ENCODE measurements at regions not wholly inside any gene's neighbourhood (a gene's known extent, or its start where the extent isn't known, plus 50 kb on each side); places are given as distances from the start of the nearest gene placed in this dataset.

- no peak for DNase-seq (ENCODE audit: low read depth)
- H3K4me3 ChIP-seq (ENCODE audit: low read depth, low read length) = no peak overlapping the region
- in situ Hi-C loops (cut with HindIII; ENCODE audit: low sequenced_read_pairs) = no loop called here
- no peak for TF ChIP-seq CTCF (IDR thresholded peaks at IDR 0.05; ENCODE audit: low read depth, low read length, missing control alignments)
Observed at GRCh38 chr9:107875571-107875980, 386.0 kb upstream of the KLF4 start.

- H3K4me3 ChIP-seq (ENCODE audit: low read depth, low read length) = no peak overlapping the region
- no peak for TF ChIP-seq CTCF (IDR thresholded peaks at IDR 0.05; ENCODE audit: low read depth, low read length, missing control alignments)
- no peak for DNase-seq (ENCODE audit: low read depth)
- in situ Hi-C loops (cut with HindIII; ENCODE audit: low sequenced_read_pairs) = no loop called here
Observed at GRCh38 chr9:107874591-107875369, 385.2 kb upstream of the KLF4 start.

DNA sequence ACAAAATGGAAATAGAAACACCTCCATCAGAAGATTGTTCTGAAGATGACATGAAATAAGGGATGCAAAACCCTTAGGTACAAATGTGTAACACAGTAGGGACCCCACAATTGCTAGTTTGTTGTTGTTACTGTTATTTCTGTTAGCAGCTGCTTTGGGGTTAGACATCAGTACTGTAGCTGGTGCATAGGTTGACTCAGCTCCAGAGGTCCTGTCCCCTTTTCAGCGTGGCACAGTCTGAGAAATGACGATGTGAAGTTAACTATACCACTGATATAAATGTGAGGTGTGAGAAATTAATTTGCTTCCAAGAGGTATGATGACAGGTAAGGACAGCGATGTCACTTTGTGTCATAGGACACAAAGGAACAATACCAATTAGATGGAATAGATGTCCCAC is 384.6 kb upstream of the KLF4 start:
- TF ChIP-seq CTCF (IDR thresholded peaks at IDR 0.05; ENCODE audit: low read depth, low read length, missing control alignments) = no peak
- no peak for DNase-seq (ENCODE audit: low read depth)
- no peak overlapping the region for H3K4me3 ChIP-seq (ENCODE audit: low read depth, low read length)
- in situ Hi-C loops (cut with HindIII; ENCODE audit: low sequenced_read_pairs) = no loop called here

GRCh38 chr9:107872457-107873192 is 383.1 kb upstream of the KLF4 start:
- H3K4me3 ChIP-seq (ENCODE audit: low read depth, low read length) = no peak overlapping the region
- TF ChIP-seq CTCF (IDR thresholded peaks at IDR 0.05; ENCODE audit: low read depth, low read length, missing control alignments) = no peak
- in situ Hi-C loops (cut with HindIII; ENCODE audit: low sequenced_read_pairs) = no loop called here
- no peak for DNase-seq (ENCODE audit: low read depth)

DNA sequence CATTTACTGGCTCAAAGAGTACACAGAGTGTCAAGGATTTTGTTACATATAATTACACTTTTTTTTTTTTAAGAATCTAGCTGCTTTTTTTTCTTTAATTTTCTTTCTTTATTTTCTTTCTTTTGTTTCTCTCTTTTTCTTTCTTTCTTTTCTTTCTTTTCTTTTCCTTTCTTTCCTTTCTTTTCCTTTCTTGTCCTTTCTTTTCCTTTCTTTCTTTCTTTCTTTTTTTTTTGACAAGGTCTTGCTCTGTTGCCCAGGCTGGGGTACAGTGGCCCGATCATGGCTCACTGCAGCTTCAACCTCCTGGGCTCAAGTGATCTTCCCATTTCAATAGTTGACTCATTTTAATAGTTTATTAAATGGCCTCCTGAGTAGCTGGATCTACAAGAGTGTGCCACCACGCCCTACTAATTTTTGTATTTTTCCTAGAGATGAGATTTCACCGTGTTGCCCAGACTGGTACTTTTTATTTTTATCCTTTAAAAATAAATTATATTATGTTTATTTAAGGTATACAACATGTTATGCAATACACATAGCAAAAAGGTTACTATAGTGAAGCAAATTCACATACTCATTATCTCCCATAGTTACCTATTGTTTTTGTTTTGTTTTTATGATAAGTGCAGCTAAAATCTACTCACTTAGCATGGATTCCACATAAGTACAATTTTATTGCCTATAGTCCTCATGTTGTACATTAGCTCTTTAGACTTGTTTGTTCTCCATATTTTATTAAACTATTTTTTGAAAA is 381.5 kb upstream of the KLF4 start:
- no peak for DNase-seq (ENCODE audit: low read depth)
- TF ChIP-seq CTCF (IDR thresholded peaks at IDR 0.05; ENCODE audit: low read depth, low read length, missing control alignments) = no peak
- in situ Hi-C loops (cut with HindIII; ENCODE audit: low sequenced_read_pairs) = no loop called here

DNA sequence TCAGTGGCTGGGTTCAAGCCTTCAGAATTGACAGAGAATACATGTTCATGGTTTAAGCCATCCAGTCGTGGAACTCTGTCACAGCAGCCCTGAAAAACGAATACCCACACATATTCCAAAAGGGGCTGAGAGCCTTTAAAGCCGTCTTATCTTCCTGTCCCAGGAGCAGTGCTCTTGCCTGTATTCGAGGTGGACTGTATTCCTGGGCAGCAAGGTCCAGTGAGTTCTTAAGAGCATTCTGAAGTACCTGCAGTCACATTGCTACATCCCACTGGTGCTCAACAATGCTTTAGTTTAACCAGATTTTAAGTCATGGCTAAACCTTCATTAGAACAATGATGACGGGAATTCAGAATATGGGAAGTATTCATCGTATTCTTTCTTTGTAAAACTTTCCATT is 380.7 kb upstream of the KLF4 start:
- DNase-seq (ENCODE audit: low read depth) = no peak
- in situ Hi-C loops (cut with HindIII; ENCODE audit: low sequenced_read_pairs) = no loop called here
- H3K4me3 ChIP-seq (ENCODE audit: low read depth, low read length) = no peak overlapping the region
- no peak for TF ChIP-seq CTCF (IDR thresholded peaks at IDR 0.05; ENCODE audit: low read depth, low read length, missing control alignments)

More for the DNA sequence above, 381.5 kb upstream of the KLF4 start:
- H3K4me3 ChIP-seq (ENCODE audit: low read depth, low read length) = no peak overlapping the region

All from astrocyte of the cerebellum (primary cell).